Mesothelial cell of epicardium (in vitro differentiated cells): ENCODE measurements at regions not wholly inside any gene's neighbourhood (a gene's known extent, or its start where the extent isn't known, plus 50 kb on each side); places are given as distances from the start of the nearest gene placed in this dataset.

Source experiments
- DNase-seq, 2 experiments: peaks; one replicate each; pipeline ENCODE4 v3.0.0; 2021; ENCODE audit warnings: low spot score in 2 of 2; ENCODE audit not compliant: unreplicated experiment in 2 of 2
- H3K27ac Mint-ChIP-seq: 2 replicates; pipeline ENCODE4 v1.8.0; 2021; ENCODE audit warnings: mixed read lengths
- H3K27me3 Mint-ChIP-seq: 2 replicates; pipeline ENCODE4 v1.8.0; 2021; ENCODE audit warnings: low read depth, mixed read lengths
- H3K36me3 Mint-ChIP-seq: 2 replicates; pipeline ENCODE4 v1.8.0; 2021; ENCODE audit warnings: mixed read lengths
- H3K4me1 Mint-ChIP-seq: 2 replicates; pipeline ENCODE4 v1.8.0; 2021; ENCODE audit warnings: mixed read lengths
- H3K4me3 Mint-ChIP-seq: 2 replicates; pipeline ENCODE4 v1.8.0; 2021; ENCODE audit warnings: mild to moderate bottlenecking, moderate library complexity, mixed read lengths
- H3K9me3 Mint-ChIP-seq: 2 replicates; pipeline ENCODE4 v1.8.0; 2021; ENCODE audit warnings: mixed read lengths
- TF ChIP-seq, protein P1 (sequence below): fragments of 200-600 bp; sonication (generic); IDR thresholded peaks from one replicate; pipeline ENCODE4 v1.5.0; 2021; ENCODE audit warnings: antibody characterized with exemption; ENCODE audit not compliant: unreplicated experiment

- TF ChIP-seq, protein P1, sequence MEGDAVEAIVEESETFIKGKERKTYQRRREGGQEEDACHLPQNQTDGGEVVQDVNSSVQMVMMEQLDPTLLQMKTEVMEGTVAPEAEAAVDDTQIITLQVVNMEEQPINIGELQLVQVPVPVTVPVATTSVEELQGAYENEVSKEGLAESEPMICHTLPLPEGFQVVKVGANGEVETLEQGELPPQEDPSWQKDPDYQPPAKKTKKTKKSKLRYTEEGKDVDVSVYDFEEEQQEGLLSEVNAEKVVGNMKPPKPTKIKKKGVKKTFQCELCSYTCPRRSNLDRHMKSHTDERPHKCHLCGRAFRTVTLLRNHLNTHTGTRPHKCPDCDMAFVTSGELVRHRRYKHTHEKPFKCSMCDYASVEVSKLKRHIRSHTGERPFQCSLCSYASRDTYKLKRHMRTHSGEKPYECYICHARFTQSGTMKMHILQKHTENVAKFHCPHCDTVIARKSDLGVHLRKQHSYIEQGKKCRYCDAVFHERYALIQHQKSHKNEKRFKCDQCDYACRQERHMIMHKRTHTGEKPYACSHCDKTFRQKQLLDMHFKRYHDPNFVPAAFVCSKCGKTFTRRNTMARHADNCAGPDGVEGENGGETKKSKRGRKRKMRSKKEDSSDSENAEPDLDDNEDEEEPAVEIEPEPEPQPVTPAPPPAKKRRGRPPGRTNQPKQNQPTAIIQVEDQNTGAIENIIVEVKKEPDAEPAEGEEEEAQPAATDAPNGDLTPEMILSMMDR, result no peak
- H3K36me3 Mint-ChIP-seq, result no peaks in the 10 kb centered on the region
- no peaks in the 10 kb centered on the region for H3K9me3 Mint-ChIP-seq
- H3K4me1 Mint-ChIP-seq, result peaks cover 6% of the 10 kb centered on the region
- H3K27me3 Mint-ChIP-seq, result peaks cover 29% of the 10 kb centered on the region
- no peak overlapping the region for H3K4me3 Mint-ChIP-seq
- H3K27ac Mint-ChIP-seq, result no peak overlapping the region
- DNase-seq, result no peak
Observed at GRCh38 chr7:156022483-156023459, 210.5 kb upstream of the SHH start.

GRCh38 chr7:156021471-156021870 is 209.2 kb upstream of the SHH start:
- H3K27ac Mint-ChIP-seq, result no peak overlapping the region
- no peaks in the 10 kb centered on the region for H3K36me3 Mint-ChIP-seq
- no peaks in the 10 kb centered on the region for H3K4me1 Mint-ChIP-seq
- DNase-seq, result no peak
- TF ChIP-seq, protein P1, result no peak
- no peaks in the 10 kb centered on the region for H3K9me3 Mint-ChIP-seq
- H3K27me3 Mint-ChIP-seq, result peaks cover 22% of the 10 kb centered on the region
- no peak overlapping the region for H3K4me3 Mint-ChIP-seq

- no peaks in the 10 kb centered on the region for H3K9me3 Mint-ChIP-seq
- no peak overlapping the region for H3K4me3 Mint-ChIP-seq
- no peaks in the 10 kb centered on the region for H3K36me3 Mint-ChIP-seq
- H3K27ac Mint-ChIP-seq, result no peak overlapping the region
- TF ChIP-seq, protein P1, result no peak
- no peaks in the 10 kb centered on the region for H3K4me1 Mint-ChIP-seq
- H3K27me3 Mint-ChIP-seq, result peaks cover 17% of the 10 kb centered on the region
- DNase-seq, result no peak
Observed at GRCh38 chr7:156020566-156020965, 208.3 kb upstream of the SHH start.

DNA sequence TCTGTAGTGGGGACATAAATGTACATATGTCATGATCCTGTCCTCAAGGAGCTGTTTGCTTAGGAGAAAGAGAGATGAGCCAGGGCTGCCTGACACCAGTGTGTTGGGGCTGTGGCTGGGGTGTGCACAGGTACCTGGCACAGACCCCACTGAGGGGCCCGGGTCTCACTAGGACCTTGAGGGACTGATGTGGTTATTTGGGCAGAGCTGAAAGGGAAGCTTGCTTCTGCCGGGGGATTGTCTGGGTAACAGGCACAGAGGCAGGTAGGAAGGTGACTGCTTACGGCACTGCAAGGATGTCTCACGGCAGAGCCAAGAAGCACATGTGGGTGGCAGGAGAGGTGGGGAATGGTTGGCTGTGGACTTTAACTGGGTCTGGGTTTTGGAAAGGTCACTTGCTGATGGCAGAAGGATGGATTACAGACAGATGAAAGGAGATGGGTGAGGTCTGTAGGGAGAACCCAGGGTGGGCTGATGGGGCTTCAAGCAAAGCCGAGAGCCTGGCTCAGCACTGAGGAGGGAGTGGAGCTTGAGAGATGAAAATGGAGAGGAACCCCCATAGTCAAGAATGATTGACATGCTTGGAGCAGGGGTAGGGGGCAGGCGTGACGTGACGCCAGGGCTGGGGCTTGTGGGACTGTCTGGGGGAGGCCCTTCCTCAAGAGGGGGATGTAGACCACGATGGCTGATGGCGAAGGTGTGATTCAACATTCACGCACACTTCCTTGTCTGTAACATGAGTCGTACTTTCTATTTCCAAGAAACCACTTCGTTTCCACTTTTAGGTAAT is 207.7 kb upstream of the SHH start:
- Mint-ChIP-seq H3K4me3 (no peak overlapping the region), H3K9me3 (no peaks in the 10 kb centered on the region), H3K27ac (no peak overlapping the region), H3K36me3 (no peaks in the 10 kb centered on the region), H3K27me3 (peaks cover 17% of the 10 kb centered on the region), H3K4me1 (no peaks in the 10 kb centered on the region)
- no peak for DNase-seq
- TF ChIP-seq, protein P1, result no peak

DNA sequence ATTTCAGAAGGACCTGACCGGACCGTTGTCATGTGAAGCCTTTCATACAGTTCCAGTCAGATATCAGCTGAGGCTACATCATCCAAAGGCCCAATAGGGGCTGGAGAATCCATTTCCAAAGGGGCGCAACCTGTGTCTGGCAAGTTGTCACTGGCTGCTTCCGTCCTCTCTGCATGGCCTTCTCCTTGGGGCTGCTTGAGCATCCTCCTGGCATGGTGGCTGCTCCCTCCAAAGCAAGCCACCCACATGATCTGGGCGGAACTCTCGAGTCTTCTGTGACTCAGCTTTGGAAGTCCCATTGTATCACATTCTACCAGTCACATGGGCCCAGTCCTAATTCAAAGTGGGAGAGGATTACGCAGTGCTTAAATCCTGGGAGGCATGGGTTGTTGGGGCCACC is 207.0 kb upstream of the SHH start:
- no peak overlapping the region for H3K4me3 Mint-ChIP-seq
- H3K36me3 Mint-ChIP-seq, result no peaks in the 10 kb centered on the region
- no peak overlapping the region for H3K27ac Mint-ChIP-seq
- H3K9me3 Mint-ChIP-seq, result no peaks in the 10 kb centered on the region
- H3K4me1 Mint-ChIP-seq, result no peaks in the 10 kb centered on the region
- TF ChIP-seq, protein P1, result no peak
- no peak for DNase-seq
- peaks cover 11% of the 10 kb centered on the region for H3K27me3 Mint-ChIP-seq
